ENCODE measurements at regions not wholly inside any gene's neighbourhood (a gene's known extent, or its start where the extent isn't known, plus 50 kb on each side); places are given as distances from the start of the nearest gene placed in this dataset.

- TF ChIP-seq CTCF (IDR thresholded peaks at IDR 0.05; ENCODE audit: borderline replicate concordance, extremely low read depth, low read length, poor library complexity, severe bottlenecking) (no peak), EZH2 (IDR thresholded peaks at IDR 0.05; ENCODE audit: borderline replicate concordance, low read depth, low read length, severe bottlenecking) (no peak)
Observed at GRCh38 chr12:124418791-124419190, 123.9 kb downstream of the RFLNA start.
